GM06990 (cell line): ENCODE measurements at regions not wholly inside any gene's neighbourhood (a gene's known extent, or its start where the extent isn't known, plus 50 kb on each side); places are given as distances from the start of the nearest gene placed in this dataset.

Experiments
- DNase-seq: peaks from one replicate; pipeline ENCODE4 v3.0.0-alpha.2; 2011; ENCODE audit not compliant: insufficient read length; ENCODE audit errors: extremely low read depth
- H3K27me3 ChIP-seq: replicated peaks from 2 replicates; pipeline ENCODE4 v1.6.0; 2011; ENCODE audit warnings: low read length; ENCODE audit not compliant: control insufficient read depth, insufficient read depth
- H3K36me3 ChIP-seq: 2 replicates; pipeline ENCODE4 v1.5.1; 2011; ENCODE audit warnings: low read length; ENCODE audit not compliant: control insufficient read depth, insufficient read depth
- H3K4me3 ChIP-seq: replicated peaks from 2 replicates; pipeline ENCODE4 v1.5.1; 2011; ENCODE audit warnings: low read depth, mild to moderate bottlenecking, control low read depth, low read length
- TF ChIP-seq, protein P1 (sequence below): IDR thresholded peaks from 2 replicates; pipeline ENCODE4 v1.5.1; 2011; ENCODE audit warnings: low read length, control low read depth, mild to moderate bottlenecking, inconsistent platforms; ENCODE audit not compliant: insufficient read depth, poor library complexity, severe bottlenecking

DNA sequence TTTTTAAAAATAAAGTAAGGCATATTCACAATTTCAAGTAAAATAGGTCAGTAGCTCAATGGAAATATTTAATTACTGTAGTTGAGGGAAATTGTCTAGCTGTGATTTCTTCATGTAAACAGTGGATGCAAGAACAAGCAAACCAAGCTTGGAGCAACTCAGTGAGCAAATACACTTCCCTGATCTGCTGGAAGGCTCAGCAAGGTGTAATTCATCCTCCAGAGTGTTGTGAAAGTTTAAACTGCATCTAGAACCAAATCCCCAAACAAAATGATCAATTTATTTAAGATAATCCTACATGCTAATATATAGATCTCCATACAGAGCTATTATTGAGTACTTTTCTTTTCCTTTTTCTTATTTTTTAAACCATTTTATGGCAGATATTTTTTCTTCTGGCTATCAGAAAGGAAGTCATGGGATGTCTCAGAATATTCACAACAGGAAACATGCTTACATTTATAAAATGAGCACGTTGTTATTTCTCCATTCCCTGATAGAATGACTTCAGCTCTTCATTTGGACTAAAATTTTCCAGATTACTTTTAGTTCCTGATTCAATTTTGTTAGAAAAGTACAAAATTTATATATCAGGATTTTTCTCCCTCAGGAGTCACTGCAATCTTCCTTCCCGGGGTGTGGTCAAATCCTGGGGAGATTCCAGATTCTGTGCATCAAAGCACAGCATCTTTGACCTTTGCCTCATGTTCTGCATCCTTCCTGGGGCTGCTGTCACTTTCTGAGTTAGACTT is 219.2 kb upstream of the ELL2 start:
- H3K27me3 ChIP-seq: no peaks in the 10 kb centered on the region
- H3K36me3 ChIP-seq: no peaks in the 10 kb centered on the region
- H3K4me3 ChIP-seq: no peak overlapping the region
- no peak for DNase-seq
- TF ChIP-seq, protein P1, sequence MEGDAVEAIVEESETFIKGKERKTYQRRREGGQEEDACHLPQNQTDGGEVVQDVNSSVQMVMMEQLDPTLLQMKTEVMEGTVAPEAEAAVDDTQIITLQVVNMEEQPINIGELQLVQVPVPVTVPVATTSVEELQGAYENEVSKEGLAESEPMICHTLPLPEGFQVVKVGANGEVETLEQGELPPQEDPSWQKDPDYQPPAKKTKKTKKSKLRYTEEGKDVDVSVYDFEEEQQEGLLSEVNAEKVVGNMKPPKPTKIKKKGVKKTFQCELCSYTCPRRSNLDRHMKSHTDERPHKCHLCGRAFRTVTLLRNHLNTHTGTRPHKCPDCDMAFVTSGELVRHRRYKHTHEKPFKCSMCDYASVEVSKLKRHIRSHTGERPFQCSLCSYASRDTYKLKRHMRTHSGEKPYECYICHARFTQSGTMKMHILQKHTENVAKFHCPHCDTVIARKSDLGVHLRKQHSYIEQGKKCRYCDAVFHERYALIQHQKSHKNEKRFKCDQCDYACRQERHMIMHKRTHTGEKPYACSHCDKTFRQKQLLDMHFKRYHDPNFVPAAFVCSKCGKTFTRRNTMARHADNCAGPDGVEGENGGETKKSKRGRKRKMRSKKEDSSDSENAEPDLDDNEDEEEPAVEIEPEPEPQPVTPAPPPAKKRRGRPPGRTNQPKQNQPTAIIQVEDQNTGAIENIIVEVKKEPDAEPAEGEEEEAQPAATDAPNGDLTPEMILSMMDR: no peak

DNA sequence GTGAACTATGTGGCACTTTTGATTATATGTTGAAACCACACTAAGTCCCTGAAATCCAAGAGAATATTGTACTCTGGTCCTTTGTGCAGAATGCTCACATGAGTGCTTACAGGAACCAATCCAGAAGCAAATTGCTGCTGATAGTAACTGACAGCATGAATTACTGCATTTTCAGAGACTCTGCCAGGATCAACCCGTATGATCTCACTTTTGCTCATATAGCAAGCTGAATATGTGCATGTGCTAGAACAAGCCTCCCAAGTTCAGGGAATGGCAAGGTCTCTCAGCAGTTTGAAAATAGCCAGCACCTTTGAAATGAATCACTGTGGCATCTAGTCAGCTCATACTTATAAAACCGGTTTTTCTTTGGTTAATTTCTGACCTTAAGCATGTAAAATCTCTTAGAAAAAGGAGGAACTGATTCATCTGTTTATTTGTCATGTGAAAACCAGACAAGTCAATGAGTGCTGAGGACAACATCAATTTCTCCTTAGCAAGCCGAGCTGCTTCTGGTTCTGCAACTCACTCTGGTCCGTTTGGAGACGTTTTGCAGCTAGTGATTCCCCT is 215.7 kb upstream of the ELL2 start:
- TF ChIP-seq, protein P1: no peak
- peak; percentile 57 for DNase-seq
- no peaks in the 10 kb centered on the region for H3K36me3 ChIP-seq
- H3K4me3 ChIP-seq: no peak overlapping the region
- H3K27me3 ChIP-seq: no peaks in the 10 kb centered on the region

DNA sequence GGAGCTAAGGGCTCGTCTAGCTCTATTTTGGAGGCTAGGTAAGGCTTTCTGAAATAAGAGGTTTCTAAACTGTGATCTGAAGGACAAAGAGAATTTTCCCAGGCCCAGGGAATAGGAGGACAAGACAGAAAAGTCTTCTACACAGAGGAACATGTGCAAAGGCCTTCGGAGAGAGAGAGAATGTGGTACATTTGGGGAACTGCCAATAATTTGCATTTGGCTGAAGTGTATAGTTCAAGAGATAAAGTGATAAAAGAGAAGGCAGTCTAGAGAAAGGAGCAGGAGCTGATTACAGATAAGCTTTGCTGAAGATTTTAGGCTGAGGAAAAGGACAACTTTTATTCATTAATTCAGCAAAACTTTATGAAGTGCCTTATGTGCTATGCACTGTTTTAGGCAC is 214.4 kb upstream of the ELL2 start:
- TF ChIP-seq, protein P1: no peak
- DNase-seq: no peak
- Histone ChIP-seq H3K4me3 (no peak overlapping the region), H3K27me3 (no peaks in the 10 kb centered on the region), H3K36me3 (no peaks in the 10 kb centered on the region)

DNA sequence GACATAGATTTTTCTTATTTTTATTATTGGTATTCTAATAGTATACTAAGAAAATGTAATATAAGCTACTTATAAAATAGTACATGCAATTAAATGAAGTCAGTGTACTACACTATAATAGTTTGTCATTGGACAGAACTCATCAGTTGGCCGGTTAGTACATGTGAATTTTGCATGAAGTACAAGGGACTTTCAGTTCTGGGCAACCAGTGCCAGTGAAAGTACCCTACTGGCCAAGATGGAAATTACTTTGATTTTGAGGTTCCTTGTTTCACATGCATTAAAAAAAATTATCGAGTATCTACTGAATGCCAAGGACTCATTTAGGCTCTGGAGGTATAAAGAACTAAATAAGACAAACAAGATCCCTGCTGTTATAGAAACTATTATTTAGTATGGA is 213.4 kb upstream of the ELL2 start:
- no peak overlapping the region for H3K4me3 ChIP-seq
- no peaks in the 10 kb centered on the region for H3K27me3 ChIP-seq
- DNase-seq: peak; percentile 22
- no peaks in the 10 kb centered on the region for H3K36me3 ChIP-seq
- TF ChIP-seq, protein P1: peak; percentile 42

DNA sequence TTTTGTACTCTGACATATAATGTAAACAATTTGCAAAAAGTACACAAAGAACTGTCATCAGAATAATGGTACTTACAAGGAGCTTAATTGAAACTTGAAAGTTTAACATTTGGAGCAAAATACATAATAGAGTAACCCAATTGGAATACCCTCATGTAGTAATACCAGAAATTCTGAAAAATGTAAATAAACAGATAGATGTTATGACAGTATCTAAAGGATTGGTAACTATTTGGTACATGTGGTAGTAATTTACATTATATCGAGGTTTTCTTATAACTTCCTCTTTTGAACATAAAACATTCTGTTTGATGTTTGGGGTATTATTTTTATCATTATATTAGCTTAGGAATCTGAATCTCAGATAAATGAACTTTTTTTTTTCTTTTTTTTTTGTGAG is 211.7 kb upstream of the ELL2 start:
- DNase-seq: no peak
- no peaks in the 10 kb centered on the region for H3K27me3 ChIP-seq
- H3K4me3 ChIP-seq: no peak overlapping the region
- no peaks in the 10 kb centered on the region for H3K36me3 ChIP-seq
- TF ChIP-seq, protein P1: no peak
